ENCODE measurements at regions not wholly inside any gene's neighbourhood (a gene's known extent, or its start where the extent isn't known, plus 50 kb on each side); places are given as distances from the start of the nearest gene placed in this dataset.

GRCh38 chr7:50858528-50859245 lies 76.0 kb upstream of the GRB10 start:
- Histone ChIP-seq H3K27me3 (ENCODE audit: control insufficient read depth, insufficient read depth, low read length) (0 out of 2 replicates have a peak, but pooled peaks cover 3% of the 10 kb centered on the region), H3K4me1 (ENCODE audit: control insufficient read depth, insufficient read depth, low read length) (no peaks in the 10 kb centered on the region), H3K36me3 (ENCODE audit: control insufficient read depth, insufficient read depth, low read length) (no peaks in the 10 kb centered on the region), H3K4me3 (ENCODE audit: low read depth in 2 of 2, low read length in 2 of 2) (no peak overlapping the region), H3K27ac (ENCODE audit: low read length) (no peak overlapping the region), H3K9me3 (ENCODE audit: control insufficient read depth, insufficient read depth, low read depth, low read length) (no peaks in the 10 kb centered on the region)
- BruUV-seq (replicated peaks), result no TSS peak
- intact Hi-C loops (cut with micrococcal nuclease; ENCODE audit: unreplicated experiment) (no loop called here), in situ Hi-C loops (cut with HindIII; ENCODE audit: low pct_unique_long_range_greater_than_20kb, low sequenced_read_pairs) (no loop called here)
- ATAC-seq (no peak), DNase-seq (ENCODE audit: low read depth, low spot score) (no peak)
- TF ChIP-seq CTCF (IDR thresholded peaks at IDR 0.05), result no peak
- TF ChIP-seq POLR2AphosphoS5 (IDR thresholded peaks at IDR 0.05; ENCODE audit: low read depth, low read length), result no peak
- no peak for TF ChIP-seq SIN3A (IDR thresholded peaks at IDR 0.05; ENCODE audit: borderline replicate concordance, insufficient read depth, low read depth, low read length)
- TF ChIP-seq TCF7L2 (IDR thresholded peaks at IDR 0.05; ENCODE audit: low read depth, low read length), result no peak
- TF ChIP-seq, protein P1, sequence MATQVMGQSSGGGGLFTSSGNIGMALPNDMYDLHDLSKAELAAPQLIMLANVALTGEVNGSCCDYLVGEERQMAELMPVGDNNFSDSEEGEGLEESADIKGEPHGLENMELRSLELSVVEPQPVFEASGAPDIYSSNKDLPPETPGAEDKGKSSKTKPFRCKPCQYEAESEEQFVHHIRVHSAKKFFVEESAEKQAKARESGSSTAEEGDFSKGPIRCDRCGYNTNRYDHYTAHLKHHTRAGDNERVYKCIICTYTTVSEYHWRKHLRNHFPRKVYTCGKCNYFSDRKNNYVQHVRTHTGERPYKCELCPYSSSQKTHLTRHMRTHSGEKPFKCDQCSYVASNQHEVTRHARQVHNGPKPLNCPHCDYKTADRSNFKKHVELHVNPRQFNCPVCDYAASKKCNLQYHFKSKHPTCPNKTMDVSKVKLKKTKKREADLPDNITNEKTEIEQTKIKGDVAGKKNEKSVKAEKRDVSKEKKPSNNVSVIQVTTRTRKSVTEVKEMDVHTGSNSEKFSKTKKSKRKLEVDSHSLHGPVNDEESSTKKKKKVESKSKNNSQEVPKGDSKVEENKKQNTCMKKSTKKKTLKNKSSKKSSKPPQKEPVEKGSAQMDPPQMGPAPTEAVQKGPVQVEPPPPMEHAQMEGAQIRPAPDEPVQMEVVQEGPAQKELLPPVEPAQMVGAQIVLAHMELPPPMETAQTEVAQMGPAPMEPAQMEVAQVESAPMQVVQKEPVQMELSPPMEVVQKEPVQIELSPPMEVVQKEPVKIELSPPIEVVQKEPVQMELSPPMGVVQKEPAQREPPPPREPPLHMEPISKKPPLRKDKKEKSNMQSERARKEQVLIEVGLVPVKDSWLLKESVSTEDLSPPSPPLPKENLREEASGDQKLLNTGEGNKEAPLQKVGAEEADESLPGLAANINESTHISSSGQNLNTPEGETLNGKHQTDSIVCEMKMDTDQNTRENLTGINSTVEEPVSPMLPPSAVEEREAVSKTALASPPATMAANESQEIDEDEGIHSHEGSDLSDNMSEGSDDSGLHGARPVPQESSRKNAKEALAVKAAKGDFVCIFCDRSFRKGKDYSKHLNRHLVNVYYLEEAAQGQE (IDR thresholded peaks at IDR 0.05; ENCODE audit: insufficient read depth in 1 of 2, low read depth in 2 of 2, low read length in 1 of 2), result no peak
- POLR2A ChIA-PET, result no interaction called here
- CTCF ChIA-PET, result no interaction called here

- DNase-seq (ENCODE audit: low read depth, low spot score), result no peak
- POLR2A ChIA-PET, result no interaction called here
- no peak overlapping the region for H3K27ac ChIP-seq (ENCODE audit: low read length)
- in situ Hi-C loops (cut with HindIII; ENCODE audit: low pct_unique_long_range_greater_than_20kb, low sequenced_read_pairs) (no loop called here), intact Hi-C loops (cut with micrococcal nuclease; ENCODE audit: unreplicated experiment) (no loop called here)
- H3K4me1 ChIP-seq (ENCODE audit: control insufficient read depth, insufficient read depth, low read length), result no peaks in the 10 kb centered on the region
- no peak for TF ChIP-seq SIN3A (IDR thresholded peaks at IDR 0.05; ENCODE audit: borderline replicate concordance, insufficient read depth, low read depth, low read length)
- no peak for TF ChIP-seq TCF7L2 (IDR thresholded peaks at IDR 0.05; ENCODE audit: low read depth, low read length)
- no peak for TF ChIP-seq CTCF (IDR thresholded peaks at IDR 0.05)
- TF ChIP-seq POLR2AphosphoS5 (IDR thresholded peaks at IDR 0.05; ENCODE audit: low read depth, low read length), result no peak
- TF ChIP-seq, protein P1 (IDR thresholded peaks at IDR 0.05; ENCODE audit: insufficient read depth in 1 of 2, low read depth in 2 of 2, low read length in 1 of 2), result no peak
- 0 out of 2 replicates have a peak, but pooled peaks cover 3% of the 10 kb centered on the region for H3K27me3 ChIP-seq (ENCODE audit: control insufficient read depth, insufficient read depth, low read length)
- no peak overlapping the region for H3K4me3 ChIP-seq (ENCODE audit: low read depth in 2 of 2, low read length in 2 of 2)
- H3K9me3 ChIP-seq (ENCODE audit: control insufficient read depth, insufficient read depth, low read depth, low read length), result no peaks in the 10 kb centered on the region
- no TSS peak for BruUV-seq (replicated peaks)
- no peaks in the 10 kb centered on the region for H3K36me3 ChIP-seq (ENCODE audit: control insufficient read depth, insufficient read depth, low read length)
- no peak for ATAC-seq
- CTCF ChIA-PET, result no interaction called here
Measured at GRCh38 chr7:50857804-50858489, 75.3 kb upstream of the GRB10 start.
